OCI-LY3 (cell line): ENCODE measurements at regions not wholly inside any gene's neighbourhood (a gene's known extent, or its start where the extent isn't known, plus 50 kb on each side); places are given as distances from the start of the nearest gene placed in this dataset.

ENCODE experiments used
- H2AFZ ChIP-seq: fragments of 200-600, 300-600 bp; shearing (Covaris generic); 2 replicates; pipeline ENCODE4 v1.6.0; 2014; ENCODE audit warnings: antibody characterized with exemption, low read depth, low read length
- H3K27ac ChIP-seq: fragments of 200-600, 300-600 bp; sonication (generic); 2 replicates; pipeline ENCODE4 v1.5.1; 2014; ENCODE audit warnings: mild to moderate bottlenecking, low read length, moderate library complexity, mixed read lengths
- H3K27me3 ChIP-seq: fragments of 200-600, 300-600 bp; sonication (generic); 2 replicates; pipeline ENCODE4 v1.6.1; 2014; ENCODE audit warnings: low read depth, low read length, mixed read lengths
- H3K36me3 ChIP-seq: fragments of 200-600, 300-600 bp; sonication (generic); replicated peaks from 2 replicates; pipeline ENCODE3; 2014; ENCODE audit warnings: low read depth, low read length, mixed read lengths
- H3K4me1 ChIP-seq: fragments of 300-600, 200-600 bp; sonication (generic); 2 replicates; pipeline ENCODE4 v1.6.1; 2014; ENCODE audit warnings: low read length, mixed read lengths
- H3K4me2 ChIP-seq: fragments of 200-600, 300-600 bp; sonication (generic); 2 replicates; pipeline ENCODE4 v1.6.1; 2014; ENCODE audit warnings: low read length, mixed read lengths
- H3K4me3 ChIP-seq: fragments of 300-600, 200-600 bp; sonication (generic); 2 replicates; pipeline ENCODE4 v1.5.1; 2014; ENCODE audit warnings: antibody characterized with exemption, mild to moderate bottlenecking, low read length, moderate library complexity
- H3K79me2 ChIP-seq: fragments of 300-600, 200-600 bp; shearing (Covaris generic); 2 replicates; pipeline ENCODE4 v1.6.1; 2014; ENCODE audit warnings: mild to moderate bottlenecking, low read length, mixed read lengths
- H3K9ac ChIP-seq: fragments of 300-600, 200-600 bp; shearing (Covaris generic); 2 replicates; pipeline ENCODE4 v1.6.0; 2014; ENCODE audit warnings: mild to moderate bottlenecking, low read length, moderate library complexity
- H3K9me3 ChIP-seq: fragments of 200-600, 300-600 bp; shearing (Covaris generic); 2 replicates; pipeline ENCODE4 v1.6.1; 2014; ENCODE audit warnings: low read length, mixed read lengths; ENCODE audit not compliant: insufficient read depth
- H4K20me1 ChIP-seq: fragments of 200-600, 300-600 bp; sonication (generic); 2 replicates; pipeline ENCODE4 v1.6.1; 2016; ENCODE audit warnings: low read length, mixed read lengths; ENCODE audit not compliant: insufficient read depth
- CTCF ChIP-seq: fragments of 200-600, 300-600 bp; sonication (generic); IDR thresholded peaks from 2 replicates; pipeline ENCODE4 v1.5.1; 2014; ENCODE audit warnings: antibody characterized with exemption, low read length, low read depth
- EZH2phosphoT487 ChIP-seq: fragments of 200-600 bp; shearing (Covaris generic); IDR thresholded peaks from 2 replicates; pipeline ENCODE4 v1.6.1; 2018; ENCODE audit warnings: antibody characterized with exemption, mixed run types, low read depth

GRCh38 chr2:104321116-104321795 lies 532.7 kb upstream of the POU3F3 start:
- Histone ChIP-seq H4K20me1 (no peaks in the 10 kb centered on the region), H3K79me2 (no peaks in the 10 kb centered on the region), H3K4me1 (no peaks in the 10 kb centered on the region), H2AFZ (no peak overlapping the region), H3K27me3 (no peaks in the 10 kb centered on the region), H3K9ac (no peak overlapping the region), H3K36me3 (no peaks in the 10 kb centered on the region), H3K4me3 (no peak overlapping the region), H3K4me2 (no peak overlapping the region), H3K9me3 (no peaks in the 10 kb centered on the region), H3K27ac (no peak overlapping the region)
- no peak for TF ChIP-seq EZH2phosphoT487
- TF ChIP-seq CTCF = no peak

- no peak overlapping the region for H3K4me2 ChIP-seq
- no peak overlapping the region for H3K4me3 ChIP-seq
- H4K20me1 ChIP-seq = no peaks in the 10 kb centered on the region
- no peak overlapping the region for H2AFZ ChIP-seq
- TF ChIP-seq EZH2phosphoT487 (no peak), CTCF (no peak)
- no peaks in the 10 kb centered on the region for H3K27me3 ChIP-seq
- no peak overlapping the region for H3K9ac ChIP-seq
- H3K27ac ChIP-seq = no peak overlapping the region
- no peaks in the 10 kb centered on the region for H3K9me3 ChIP-seq
- H3K4me1 ChIP-seq = no peaks in the 10 kb centered on the region
- H3K36me3 ChIP-seq = no peaks in the 10 kb centered on the region
- no peaks in the 10 kb centered on the region for H3K79me2 ChIP-seq
Measured at GRCh38 chr2:104321796-104322349, 532.0 kb upstream of the POU3F3 start.

GRCh38 chr2:104332731-104333130 lies 521.2 kb upstream of the POU3F3 start:
- H3K4me3 ChIP-seq = no peak overlapping the region
- TF ChIP-seq CTCF (no peak), EZH2phosphoT487 (no peak)
- H3K27ac ChIP-seq = no peak overlapping the region

GRCh38 chr2:104337869-104338268 lies 516.0 kb upstream of the POU3F3 start:
- H3K4me2 ChIP-seq = no peak overlapping the region
- TF ChIP-seq EZH2phosphoT487 (no peak), CTCF (no peak)
- H3K9me3 ChIP-seq = no peaks in the 10 kb centered on the region
- H3K4me3 ChIP-seq = no peak overlapping the region
- H3K9ac ChIP-seq = no peak overlapping the region
- no peaks in the 10 kb centered on the region for H3K27me3 ChIP-seq
- no peaks in the 10 kb centered on the region for H3K4me1 ChIP-seq
- H3K79me2 ChIP-seq = no peaks in the 10 kb centered on the region
- H2AFZ ChIP-seq = no peak overlapping the region
- no peak overlapping the region for H3K27ac ChIP-seq
- H4K20me1 ChIP-seq = no peaks in the 10 kb centered on the region
- no peaks in the 10 kb centered on the region for H3K36me3 ChIP-seq

More at GRCh38 chr2:104332731-104333130, 521.2 kb upstream of the POU3F3 start:
- no peaks in the 10 kb centered on the region for H3K9me3 ChIP-seq
- H3K4me1 ChIP-seq = no peaks in the 10 kb centered on the region
- no peaks in the 10 kb centered on the region for H3K27me3 ChIP-seq
- H3K9ac ChIP-seq = no peak overlapping the region
- H3K79me2 ChIP-seq = no peaks in the 10 kb centered on the region
- no peak overlapping the region for H3K4me2 ChIP-seq
- no peaks in the 10 kb centered on the region for H3K36me3 ChIP-seq
- no peak overlapping the region for H2AFZ ChIP-seq
- H4K20me1 ChIP-seq = no peaks in the 10 kb centered on the region
